ENCODE measurements at regions not wholly inside any gene's neighbourhood (a gene's known extent, or its start where the extent isn't known, plus 50 kb on each side); places are given as distances from the start of the nearest gene placed in this dataset.

GRCh38 chr2:38202713-38203445 is 126.9 kb upstream of the CYP1B1 start (continued):
- TF ChIP-seq CTBP1 (IDR thresholded peaks at IDR 0.05; ENCODE audit: borderline replicate concordance), result 0 out of 2 replicates have a peak, but pooled peaks have one; percentile 37
- TF ChIP-seq CBFA2T3 (IDR thresholded peaks at IDR 0.05), result peak; percentile 40
- TF ChIP-seq, protein P1, sequence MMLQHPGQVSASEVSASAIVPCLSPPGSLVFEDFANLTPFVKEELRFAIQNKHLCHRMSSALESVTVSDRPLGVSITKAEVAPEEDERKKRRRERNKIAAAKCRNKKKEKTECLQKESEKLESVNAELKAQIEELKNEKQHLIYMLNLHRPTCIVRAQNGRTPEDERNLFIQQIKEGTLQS (IDR thresholded peaks at IDR 0.05), result peak; percentile 49
- TF ChIP-seq, protein P1 (CRISPR knock-in tag; conservative IDR thresholded peaks at IDR 0.05), result no peak
- TF ChIP-seq HEY1 (CRISPR knock-in tag; IDR thresholded peaks at IDR 0.05; ENCODE audit: borderline replicate concordance), result no peak
- no peak for TF ChIP-seq NFATC3 (IDR thresholded peaks at IDR 0.05)
- TF ChIP-seq, protein P2, sequence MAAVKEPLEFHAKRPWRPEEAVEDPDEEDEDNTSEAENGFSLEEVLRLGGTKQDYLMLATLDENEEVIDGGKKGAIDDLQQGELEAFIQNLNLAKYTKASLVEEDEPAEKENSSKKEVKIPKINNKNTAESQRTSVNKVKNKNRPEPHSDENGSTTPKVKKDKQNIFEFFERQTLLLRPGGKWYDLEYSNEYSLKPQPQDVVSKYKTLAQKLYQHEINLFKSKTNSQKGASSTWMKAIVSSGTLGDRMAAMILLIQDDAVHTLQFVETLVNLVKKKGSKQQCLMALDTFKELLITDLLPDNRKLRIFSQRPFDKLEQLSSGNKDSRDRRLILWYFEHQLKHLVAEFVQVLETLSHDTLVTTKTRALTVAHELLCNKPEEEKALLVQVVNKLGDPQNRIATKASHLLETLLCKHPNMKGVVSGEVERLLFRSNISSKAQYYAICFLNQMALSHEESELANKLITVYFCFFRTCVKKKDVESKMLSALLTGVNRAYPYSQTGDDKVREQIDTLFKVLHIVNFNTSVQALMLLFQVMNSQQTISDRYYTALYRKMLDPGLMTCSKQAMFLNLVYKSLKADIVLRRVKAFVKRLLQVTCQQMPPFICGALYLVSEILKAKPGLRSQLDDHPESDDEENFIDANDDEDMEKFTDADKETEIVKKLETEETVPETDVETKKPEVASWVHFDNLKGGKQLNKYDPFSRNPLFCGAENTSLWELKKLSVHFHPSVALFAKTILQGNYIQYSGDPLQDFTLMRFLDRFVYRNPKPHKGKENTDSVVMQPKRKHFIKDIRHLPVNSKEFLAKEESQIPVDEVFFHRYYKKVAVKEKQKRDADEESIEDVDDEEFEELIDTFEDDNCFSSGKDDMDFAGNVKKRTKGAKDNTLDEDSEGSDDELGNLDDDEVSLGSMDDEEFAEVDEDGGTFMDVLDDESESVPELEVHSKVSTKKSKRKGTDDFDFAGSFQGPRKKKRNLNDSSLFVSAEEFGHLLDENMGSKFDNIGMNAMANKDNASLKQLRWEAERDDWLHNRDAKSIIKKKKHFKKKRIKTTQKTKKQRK (IDR thresholded peaks at IDR 0.05; ENCODE audit: borderline replicate concordance, low read depth, low read length), result no peak
- TF ChIP-seq, protein P3, sequence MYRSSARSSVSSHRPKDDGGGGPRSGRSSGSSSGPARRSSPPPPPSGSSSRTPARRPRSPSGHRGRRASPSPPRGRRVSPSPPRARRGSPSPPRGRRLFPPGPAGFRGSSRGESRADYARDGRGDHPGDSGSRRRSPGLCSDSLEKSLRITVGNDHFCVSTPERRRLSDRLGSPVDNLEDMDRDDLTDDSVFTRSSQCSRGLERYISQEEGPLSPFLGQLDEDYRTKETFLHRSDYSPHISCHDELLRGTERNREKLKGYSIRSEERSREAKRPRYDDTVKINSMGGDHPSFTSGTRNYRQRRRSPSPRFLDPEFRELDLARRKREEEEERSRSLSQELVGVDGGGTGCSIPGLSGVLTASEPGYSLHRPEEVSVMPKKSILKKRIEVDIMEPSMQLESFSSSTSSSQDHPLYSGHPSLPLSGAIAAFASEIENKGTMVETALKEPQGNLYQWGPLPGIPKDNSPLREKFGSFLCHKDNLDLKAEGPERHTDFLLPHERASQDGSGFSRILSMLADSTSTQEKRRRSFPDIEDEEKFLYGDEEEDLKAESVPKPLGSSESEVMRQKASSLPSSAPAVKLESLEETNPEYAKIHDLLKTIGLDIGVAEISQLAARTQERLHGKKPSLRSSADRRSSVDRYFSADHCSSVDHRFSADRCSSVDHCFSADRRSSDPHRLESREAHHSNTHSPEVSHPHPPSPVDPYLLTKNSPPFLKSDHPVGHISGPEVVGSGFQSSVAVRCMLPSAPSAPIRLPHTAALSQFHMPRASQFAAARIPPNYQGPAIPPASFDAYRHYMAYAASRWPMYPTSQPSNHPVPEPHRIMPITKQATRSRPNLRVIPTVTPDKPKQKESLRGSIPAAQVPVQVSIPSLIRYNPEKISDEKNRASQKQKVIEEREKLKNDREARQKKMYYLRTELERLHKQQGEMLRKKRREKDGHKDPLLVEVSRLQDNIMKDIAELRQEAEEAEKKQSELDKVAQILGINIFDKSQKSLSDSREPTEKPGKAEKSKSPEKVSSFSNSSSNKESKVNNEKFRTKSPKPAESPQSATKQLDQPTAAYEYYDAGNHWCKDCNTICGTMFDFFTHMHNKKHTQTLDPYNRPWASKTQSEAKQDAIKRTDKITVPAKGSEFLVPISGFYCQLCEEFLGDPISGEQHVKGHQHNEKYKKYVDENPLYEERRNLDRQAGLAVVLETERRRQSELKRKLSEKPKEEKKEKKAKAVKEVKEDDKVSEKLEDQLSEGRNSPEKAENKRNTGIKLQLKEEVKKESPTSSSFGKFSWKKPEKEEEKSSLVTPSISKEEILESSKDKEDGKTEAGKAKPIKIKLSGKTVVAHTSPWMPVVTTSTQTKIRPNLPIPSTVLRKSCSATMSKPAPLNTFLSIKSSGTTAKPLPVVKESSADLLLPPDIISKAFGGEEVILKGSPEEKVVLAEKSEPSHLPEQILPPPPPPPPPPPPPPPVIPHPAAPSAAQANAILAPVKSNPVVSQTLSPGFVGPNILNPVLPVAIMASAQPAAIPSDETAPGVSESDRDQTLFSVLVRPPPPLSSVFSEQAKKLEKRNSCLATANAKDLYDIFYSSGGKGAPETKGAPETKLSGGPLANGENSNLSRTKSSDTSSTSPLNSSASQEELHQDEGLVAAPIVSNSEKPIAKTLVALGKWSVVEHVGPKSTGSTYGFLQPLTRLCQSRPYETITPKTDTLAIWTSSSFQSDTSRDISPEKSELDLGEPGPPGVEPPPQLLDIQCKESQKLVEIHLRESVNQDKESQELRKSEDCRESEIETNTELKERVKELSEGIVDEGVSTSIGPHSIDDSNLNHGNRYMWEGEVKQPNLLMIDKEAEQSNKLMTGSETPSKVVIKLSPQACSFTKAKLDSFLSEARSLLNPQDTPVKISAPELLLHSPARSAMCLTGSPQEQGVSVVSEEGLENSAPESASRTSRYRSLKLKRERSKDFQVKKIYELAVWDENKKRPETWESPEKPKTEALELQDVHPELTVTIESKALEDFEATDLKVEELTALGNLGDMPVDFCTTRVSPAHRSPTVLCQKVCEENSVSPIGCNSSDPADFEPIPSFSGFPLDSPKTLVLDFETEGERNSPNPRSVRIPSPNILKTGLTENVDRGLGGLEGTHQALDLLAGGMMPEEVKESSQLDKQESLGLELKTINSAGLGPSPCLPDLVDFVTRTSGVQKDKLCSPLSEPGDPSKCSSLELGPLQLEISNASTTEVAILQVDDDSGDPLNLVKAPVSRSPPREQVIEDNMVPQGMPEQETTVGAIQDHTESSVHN (IDR thresholded peaks at IDR 0.05; ENCODE audit: borderline replicate concordance in 1 of 2, low read depth in 1 of 2), result no peak
- no peak; the same call in 1 of the 2 replicates for TF ChIP-seq JUND (IDR thresholded peaks at IDR 0.05; ENCODE audit: borderline replicate concordance, low read depth, low read length)
- TF ChIP-seq JUND (tag; IDR thresholded peaks at IDR 0.05; ENCODE audit: borderline replicate concordance, low read depth, low read length), result peak; percentile 37; the same call in 1 of the 3 replicates
- no peak for TF ChIP-seq JUNB (CRISPR knock-in tag; conservative IDR thresholded peaks at IDR 0.05)
- TF ChIP-seq CGGBP1 (CRISPR knock-in tag; IDR thresholded peaks at IDR 0.05), result no peak
- TF ChIP-seq E2F3 (CRISPR knock-in tag; IDR thresholded peaks at IDR 0.05), result no peak
- no peak for TF ChIP-seq ZNF583 (CRISPR knock-in tag; IDR thresholded peaks at IDR 0.05)
- TF ChIP-seq FOSL1 (tag; conservative IDR thresholded peaks at IDR 0.05), result peak; percentile 70
- TF ChIP-seq ZNF282 (CRISPR knock-in tag; IDR thresholded peaks at IDR 0.05), result no peak

Data from K562 (cell line).